MCF 10A (cell line): ENCODE measurements at regions not wholly inside any gene's neighbourhood (a gene's known extent, or its start where the extent isn't known, plus 50 kb on each side); places are given as distances from the start of the nearest gene placed in this dataset.

Source experiments
- BruUV-seq: library from RNA; stranded (reverse); fragments of 400-500 nt; replicated peaks from 2 replicates; lab custom pipeline; 2021; lab: Mats Ljungman, UMichigan
- CTCF ChIA-PET: fragments of 300-600 bp; sonication (Branson Sonifier 250); formaldehyde crosslinking; extraction: SDS; loops from one replicate; lab custom pipeline; 2021; ENCODE audit warnings: antibody characterized with exemption, inconsistent platforms; lab: Yijun Ruan, JAX
- POLR2A ChIA-PET: fragments of 300-600, 350-650 bp; sonication (Branson Sonifier 250); formaldehyde crosslinking; extraction: SDS; loops from one replicate; lab custom pipeline; 2020; ENCODE audit warnings: antibody characterized with exemption, inconsistent platforms; lab: Yijun Ruan, JAX
- DNase-seq: peaks from one replicate; pipeline ENCODE4 v3.0.0-alpha.2; 2018; ENCODE audit not compliant: unreplicated experiment
- H3K27ac Mint-ChIP-seq: one replicate; pipeline ENCODE4 v1.8.0; 2022; ENCODE audit warnings: mild to moderate bottlenecking, low read depth, mixed read lengths; ENCODE audit not compliant: unreplicated experiment
- H3K27me3 Mint-ChIP-seq: one replicate; pipeline ENCODE4 v1.8.0; 2022; ENCODE audit warnings: mixed read lengths; ENCODE audit not compliant: insufficient read depth, unreplicated experiment
- H3K36me3 Mint-ChIP-seq: one replicate; pipeline ENCODE4 v1.8.0; 2022; ENCODE audit warnings: mild to moderate bottlenecking, moderate library complexity, mixed read lengths; ENCODE audit not compliant: insufficient read depth, unreplicated experiment
- H3K4me1 Mint-ChIP-seq: one replicate; pipeline ENCODE4 v1.8.0; 2022; ENCODE audit warnings: mixed read lengths; ENCODE audit not compliant: insufficient read depth, unreplicated experiment
- H3K4me3 Mint-ChIP-seq: one replicate; pipeline ENCODE4 v1.8.0; 2022; ENCODE audit warnings: mild to moderate bottlenecking, moderate library complexity, mixed read lengths; ENCODE audit not compliant: unreplicated experiment
- H3K9me3 Mint-ChIP-seq: one replicate; pipeline ENCODE4 v1.8.0; 2022; ENCODE audit warnings: mixed read lengths; ENCODE audit not compliant: unreplicated experiment
- intact Hi-C: fragments of 100-400 bp; cut with micrococcal nuclease; formaldehyde crosslinking; loops from 2 replicates; pipeline ENCODE4 v1.14.1; 2022
- TF ChIP-seq, protein P1 (sequence below): fragments of 200-600 bp; IDR thresholded peaks from one replicate; pipeline ENCODE4 v1.8.0; 2022; ENCODE audit warnings: antibody characterized with exemption, mild to moderate bottlenecking; ENCODE audit not compliant: unreplicated experiment

DNA sequence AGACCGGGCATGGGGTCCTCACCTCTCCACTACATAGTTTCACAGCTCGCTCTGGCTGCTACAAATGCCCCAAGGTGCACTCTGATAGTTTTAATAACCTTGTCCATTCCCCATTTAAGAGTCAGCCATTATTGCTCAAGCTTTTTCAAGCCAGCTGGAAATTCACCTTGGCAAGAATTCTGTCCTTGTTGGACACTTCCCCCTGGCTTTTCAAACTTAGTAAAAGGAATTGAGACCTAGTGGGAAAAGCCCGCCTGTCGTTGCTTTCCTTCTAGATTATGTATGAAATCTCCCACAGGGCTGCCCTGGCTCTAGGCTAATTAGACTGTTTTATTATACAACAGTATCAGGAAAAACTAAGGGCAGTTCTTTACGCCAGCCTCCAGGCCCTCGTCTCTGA is 293.7 kb upstream of the GADL1 start:
- no peak overlapping the region for H3K27ac Mint-ChIP-seq
- no peak for DNase-seq
- no TSS peak for BruUV-seq
- ChIA-PET POLR2A (no interaction called here), CTCF (interaction anchor here (0.6 to 1.2 kb wide), 2 partner anchors 14 to 91 kb away, joined by 4 to 5 read pairs; no protein-coding TSS in a partner anchor)
- TF ChIP-seq, protein P1, sequence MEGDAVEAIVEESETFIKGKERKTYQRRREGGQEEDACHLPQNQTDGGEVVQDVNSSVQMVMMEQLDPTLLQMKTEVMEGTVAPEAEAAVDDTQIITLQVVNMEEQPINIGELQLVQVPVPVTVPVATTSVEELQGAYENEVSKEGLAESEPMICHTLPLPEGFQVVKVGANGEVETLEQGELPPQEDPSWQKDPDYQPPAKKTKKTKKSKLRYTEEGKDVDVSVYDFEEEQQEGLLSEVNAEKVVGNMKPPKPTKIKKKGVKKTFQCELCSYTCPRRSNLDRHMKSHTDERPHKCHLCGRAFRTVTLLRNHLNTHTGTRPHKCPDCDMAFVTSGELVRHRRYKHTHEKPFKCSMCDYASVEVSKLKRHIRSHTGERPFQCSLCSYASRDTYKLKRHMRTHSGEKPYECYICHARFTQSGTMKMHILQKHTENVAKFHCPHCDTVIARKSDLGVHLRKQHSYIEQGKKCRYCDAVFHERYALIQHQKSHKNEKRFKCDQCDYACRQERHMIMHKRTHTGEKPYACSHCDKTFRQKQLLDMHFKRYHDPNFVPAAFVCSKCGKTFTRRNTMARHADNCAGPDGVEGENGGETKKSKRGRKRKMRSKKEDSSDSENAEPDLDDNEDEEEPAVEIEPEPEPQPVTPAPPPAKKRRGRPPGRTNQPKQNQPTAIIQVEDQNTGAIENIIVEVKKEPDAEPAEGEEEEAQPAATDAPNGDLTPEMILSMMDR: no peak
- H3K4me3 Mint-ChIP-seq: no peak overlapping the region
- no peaks in the 10 kb centered on the region for H3K36me3 Mint-ChIP-seq
- peaks cover 7% of the 10 kb centered on the region for H3K4me1 Mint-ChIP-seq
- intact Hi-C loops: no loop called here
- H3K27me3 Mint-ChIP-seq: no peaks in the 10 kb centered on the region
- no peaks in the 10 kb centered on the region for H3K9me3 Mint-ChIP-seq

DNA sequence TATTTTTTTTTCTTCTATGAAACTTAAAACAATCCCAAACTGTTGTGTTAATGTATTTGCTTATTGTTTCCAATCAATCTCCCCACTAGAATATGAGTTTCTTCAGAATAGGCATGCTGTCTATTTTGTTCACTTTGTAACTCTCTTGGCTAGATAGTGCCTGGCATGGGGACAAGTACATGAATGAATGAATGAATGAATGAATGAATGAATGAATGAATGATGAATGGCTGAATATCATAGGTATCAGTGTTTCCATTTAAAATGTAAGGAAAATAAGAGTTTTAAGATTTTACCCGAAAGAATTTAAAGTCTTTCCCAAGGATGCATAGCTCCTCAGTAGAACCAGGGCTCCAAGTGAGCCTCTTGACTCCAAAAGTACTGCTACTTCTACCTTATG is 294.9 kb upstream of the GADL1 start:
- Mint-ChIP-seq H3K4me1 (peaks cover 7% of the 10 kb centered on the region), H3K27ac (no peak overlapping the region), H3K9me3 (no peaks in the 10 kb centered on the region), H3K27me3 (no peaks in the 10 kb centered on the region), H3K36me3 (no peaks in the 10 kb centered on the region), H3K4me3 (no peak overlapping the region)
- BruUV-seq: no TSS peak
- CTCF ChIA-PET: no interaction called here
- POLR2A ChIA-PET: no interaction called here
- TF ChIP-seq, protein P1: no peak
- intact Hi-C loops: no loop called here
- DNase-seq: no peak

DNA sequence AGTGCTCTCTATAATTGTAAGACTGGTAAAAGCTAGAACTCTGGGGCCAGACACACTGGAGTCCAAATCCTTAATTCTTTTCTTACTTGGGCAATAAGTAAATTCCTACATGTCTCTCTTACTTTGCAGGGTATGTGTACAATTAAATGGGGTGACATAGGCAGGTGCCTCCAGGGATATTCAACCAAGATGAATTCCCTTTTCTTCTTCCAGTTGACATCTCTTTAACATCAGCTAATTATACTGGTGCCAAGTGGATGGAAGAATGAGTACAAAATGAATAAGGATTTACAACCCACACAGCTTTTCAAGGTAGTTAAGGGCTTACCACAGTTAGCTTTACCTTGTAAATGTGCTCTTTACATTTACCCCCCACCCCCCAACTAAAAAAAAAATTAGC is 295.5 kb upstream of the GADL1 start:
- Mint-ChIP-seq H3K27ac (no peak overlapping the region), H3K4me1 (peaks cover 7% of the 10 kb centered on the region), H3K27me3 (no peaks in the 10 kb centered on the region), H3K4me3 (no peak overlapping the region), H3K9me3 (no peaks in the 10 kb centered on the region), H3K36me3 (no peaks in the 10 kb centered on the region)
- BruUV-seq: no TSS peak
- intact Hi-C loops: no loop called here
- no peak for DNase-seq
- ChIA-PET POLR2A (no interaction called here), CTCF (interaction anchor here (0.6 to 0.9 kb wide), 3 partner anchors 55 to 343 kb away, joined by 3 to 4 read pairs (median 3); partner anchors contain the start of gene STT3B)
- TF ChIP-seq, protein P1: no peak

DNA sequence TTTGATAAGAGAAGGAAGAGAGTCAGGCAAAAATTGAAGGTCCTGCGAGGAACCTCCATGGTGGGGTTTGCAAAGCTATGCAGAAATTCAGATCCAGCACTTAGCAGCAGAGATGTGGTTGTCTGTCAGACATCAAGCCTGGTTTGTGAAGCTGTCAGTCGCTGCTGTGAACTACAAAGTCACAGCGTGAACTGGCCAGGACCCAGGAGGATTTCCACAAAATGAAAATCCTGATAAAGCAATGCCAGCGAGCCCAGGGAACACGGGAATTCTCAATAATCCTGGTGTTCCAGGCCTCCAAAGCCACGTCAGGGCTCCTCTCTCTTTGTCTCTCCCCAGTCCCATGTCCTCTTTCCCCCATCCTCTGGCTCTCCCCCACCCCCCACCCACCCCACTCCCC is 296.9 kb upstream of the GADL1 start:
- Mint-ChIP-seq H3K27ac (no peak overlapping the region), H3K4me3 (no peak overlapping the region), H3K36me3 (no peaks in the 10 kb centered on the region), H3K4me1 (no peaks in the 10 kb centered on the region), H3K27me3 (no peaks in the 10 kb centered on the region), H3K9me3 (no peaks in the 10 kb centered on the region)
- TF ChIP-seq, protein P1: no peak
- POLR2A ChIA-PET: no interaction called here
- intact Hi-C loops: no loop called here
- no peak for DNase-seq
- no TSS peak for BruUV-seq
- CTCF ChIA-PET: no interaction called here
